NCI-H1694 (cell line): ENCODE measurements at regions not wholly inside any gene's neighbourhood (a gene's known extent, or its start where the extent isn't known, plus 50 kb on each side); places are given as distances from the start of the nearest gene placed in this dataset.

Experiments used
- DNase-seq: peaks from one replicate; lab custom pipeline; 2025; lab: John Stamatoyannopoulos, UW

DNA sequence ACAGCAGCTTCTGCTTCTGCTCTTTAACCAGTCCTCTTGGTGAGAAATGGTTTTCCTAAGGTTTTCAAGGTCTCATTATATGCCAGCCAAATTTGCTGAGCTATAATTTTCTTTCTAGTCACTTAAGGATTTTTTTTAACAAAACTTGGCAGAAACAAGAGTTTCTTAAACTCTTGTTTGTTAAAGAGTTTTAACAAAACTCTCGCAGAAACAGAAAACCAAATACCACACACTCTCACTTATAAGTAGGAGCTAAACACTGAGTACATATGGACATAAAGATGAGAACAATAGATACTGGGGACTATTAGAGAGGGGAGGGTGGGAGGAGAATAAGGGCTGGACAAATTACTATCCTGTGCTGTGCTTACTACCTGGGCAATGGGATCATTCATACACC is 908.3 kb downstream of the TUSC7 start:
- DNase-seq, result no peak

DNA sequence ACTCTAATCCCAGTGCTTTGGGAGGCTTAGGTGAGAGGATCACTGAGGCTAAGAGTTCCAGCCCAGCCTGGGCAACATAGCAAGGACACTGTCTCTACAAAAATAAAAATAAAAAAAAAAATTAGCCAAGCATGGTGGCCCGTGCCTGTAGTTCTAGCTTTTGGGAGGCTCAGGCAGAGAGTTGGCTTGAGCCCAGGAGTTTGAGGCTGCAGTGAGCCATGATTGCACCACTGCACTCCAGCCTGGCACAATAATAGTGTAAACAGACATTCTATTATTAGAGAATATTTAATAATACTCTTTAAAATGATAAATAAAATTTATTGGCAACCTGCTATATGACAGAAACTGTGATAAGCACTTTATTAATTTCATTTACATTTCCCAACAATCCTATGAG is 908.9 kb downstream of the TUSC7 start:
- DNase-seq, result no peak

DNA sequence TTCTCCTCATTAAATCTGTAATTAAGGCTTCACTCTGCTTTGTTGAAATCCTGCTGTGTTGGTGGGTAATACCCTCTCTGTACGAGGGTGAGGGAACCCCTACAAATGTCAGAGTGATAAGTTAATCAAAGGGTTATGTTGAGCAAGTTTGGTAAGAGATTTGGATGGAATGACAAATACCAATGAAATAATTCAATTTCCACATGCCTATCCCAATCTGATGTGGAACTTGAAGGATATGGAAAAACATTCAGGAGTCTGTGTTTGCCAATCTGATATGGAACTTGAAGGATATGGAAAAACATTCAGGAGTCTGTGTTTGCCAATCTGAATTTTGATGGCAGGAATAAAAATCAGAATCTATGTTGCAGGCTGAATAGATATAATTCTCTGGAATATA is 910.2 kb downstream of the TUSC7 start:
- DNase-seq, result no peak

DNA sequence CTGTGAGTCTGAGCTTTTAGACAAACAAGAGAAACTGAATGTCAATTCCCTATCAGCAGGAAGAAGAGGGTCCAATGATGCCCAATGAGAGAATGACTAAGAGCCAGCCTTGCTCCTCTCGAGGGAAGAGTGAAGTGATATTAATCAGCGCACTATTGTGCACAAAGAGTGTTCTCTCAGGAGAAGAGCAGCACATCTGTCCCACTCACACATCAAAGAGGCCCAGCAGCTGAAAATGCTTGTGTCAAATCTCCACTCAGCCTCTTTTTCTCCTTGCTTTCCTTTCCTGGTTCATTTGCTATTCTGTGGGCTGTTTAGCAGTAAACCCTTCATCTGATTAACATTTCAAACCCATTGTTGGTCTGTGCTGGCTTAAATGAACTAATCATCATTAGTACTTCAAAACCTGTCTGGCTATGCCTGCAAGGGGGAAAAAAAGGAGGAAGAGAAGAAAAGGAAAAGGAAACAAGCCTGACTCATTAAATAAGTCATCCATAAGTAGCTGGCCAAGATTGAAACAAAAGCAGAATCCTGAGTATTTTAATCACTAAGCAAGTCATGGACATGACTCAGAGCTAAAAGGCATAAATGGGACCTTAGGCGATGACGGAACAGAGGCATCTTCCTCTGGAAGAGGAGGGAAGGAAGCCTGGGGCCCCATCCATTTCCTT is 912.7 kb downstream of the TUSC7 start:
- DNase-seq, result no peak

DNA sequence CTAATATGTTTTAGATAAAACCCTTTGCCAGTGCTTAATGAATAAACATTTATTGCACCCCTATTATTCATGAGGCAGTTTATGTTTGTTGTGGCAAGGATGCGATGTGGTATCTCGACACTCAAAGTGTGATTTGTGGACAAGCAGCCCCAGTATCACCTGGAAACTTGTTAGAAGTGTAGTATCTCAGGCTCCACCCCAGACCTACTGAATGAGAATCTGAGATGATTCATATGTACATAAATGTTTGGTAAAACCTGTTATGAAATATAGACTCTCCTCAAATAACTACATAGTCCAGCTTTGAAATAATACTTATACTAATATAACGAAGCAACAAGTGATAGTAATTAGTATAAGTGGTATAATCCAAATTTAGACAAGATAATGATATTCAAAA is 914.8 kb downstream of the TUSC7 start:
- DNase-seq, result no peak

DNA sequence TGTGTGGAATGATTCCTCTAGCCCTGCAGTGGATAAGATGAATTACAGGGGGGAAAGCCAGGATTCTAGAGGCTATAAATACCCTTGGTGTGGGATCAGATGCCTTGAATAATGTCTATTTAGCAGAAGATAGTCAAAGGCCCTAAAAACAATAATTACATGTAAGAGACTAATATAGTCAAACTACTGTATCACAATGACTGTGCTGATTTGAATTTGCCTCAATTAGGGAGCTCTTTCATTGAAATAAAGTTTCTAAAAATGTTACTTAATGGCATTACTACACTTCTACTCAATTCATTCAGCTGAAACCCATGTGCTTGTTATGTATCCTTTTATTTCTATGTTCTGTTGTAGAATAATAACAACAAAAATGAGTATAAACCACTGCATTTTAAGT is 915.6 kb downstream of the TUSC7 start:
- no peak for DNase-seq

DNA sequence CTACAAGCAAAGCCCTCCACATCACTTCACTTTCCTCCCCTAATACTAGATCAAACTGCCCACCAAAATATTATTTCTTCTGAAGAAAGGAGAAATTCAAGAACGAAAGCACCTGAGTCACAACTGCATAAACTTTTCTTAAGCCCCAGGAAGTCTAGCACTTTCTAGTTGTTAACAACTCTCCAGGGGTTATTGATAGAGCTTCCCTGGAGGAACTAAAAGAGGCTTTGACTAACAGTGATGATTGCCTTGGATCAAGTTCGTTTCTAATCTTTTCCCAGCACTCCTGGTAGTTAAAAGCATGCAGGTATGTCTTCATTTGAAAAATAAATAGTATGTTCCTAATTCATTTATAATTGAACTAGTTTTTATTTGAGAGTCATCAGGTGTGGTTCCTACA is 917.0 kb downstream of the TUSC7 start:
- DNase-seq, result no peak

DNA sequence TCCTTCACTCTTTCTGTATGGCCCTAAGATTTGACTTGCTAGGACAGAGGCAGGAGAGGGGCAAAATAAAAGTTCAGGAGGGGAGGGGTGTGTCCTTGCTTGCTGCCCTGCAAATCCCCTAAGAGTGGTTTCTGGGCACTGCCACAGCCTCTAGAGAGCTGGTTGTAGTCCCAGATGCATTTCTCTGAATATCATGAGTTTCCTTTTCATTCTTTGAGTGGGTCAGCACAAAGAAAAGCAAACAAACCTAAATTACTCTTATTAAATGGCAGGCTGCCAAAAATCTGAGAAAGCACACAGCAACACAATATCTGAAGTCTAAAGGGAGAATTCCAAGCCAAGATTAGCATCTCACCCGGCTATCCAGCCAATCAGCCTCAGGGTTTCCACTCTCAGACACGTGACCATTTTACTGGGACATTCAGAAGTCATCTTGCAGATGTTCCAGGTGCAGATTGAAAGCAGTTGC is 919.3 kb downstream of the TUSC7 start:
- DNase-seq, result no peak

DNA sequence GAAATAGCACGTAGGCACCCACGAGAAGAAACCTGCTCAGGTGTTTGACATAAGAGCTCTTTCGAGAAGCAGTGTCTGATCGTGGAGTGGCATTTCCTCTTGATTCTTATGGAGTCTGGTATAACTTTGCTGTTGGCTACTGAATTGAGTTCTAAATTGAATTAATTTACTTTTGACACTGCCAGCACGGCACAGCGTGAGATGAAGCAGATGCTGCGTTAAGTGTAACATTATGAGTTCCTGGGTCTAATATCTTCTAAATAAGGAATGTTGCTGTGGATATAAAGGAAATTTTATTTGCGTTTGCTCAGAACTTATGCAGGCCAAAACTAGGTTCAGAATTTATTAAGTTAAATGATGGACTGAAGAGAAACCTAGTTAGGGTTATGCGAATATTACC is 919.9 kb downstream of the TUSC7 start:
- no peak for DNase-seq

DNA sequence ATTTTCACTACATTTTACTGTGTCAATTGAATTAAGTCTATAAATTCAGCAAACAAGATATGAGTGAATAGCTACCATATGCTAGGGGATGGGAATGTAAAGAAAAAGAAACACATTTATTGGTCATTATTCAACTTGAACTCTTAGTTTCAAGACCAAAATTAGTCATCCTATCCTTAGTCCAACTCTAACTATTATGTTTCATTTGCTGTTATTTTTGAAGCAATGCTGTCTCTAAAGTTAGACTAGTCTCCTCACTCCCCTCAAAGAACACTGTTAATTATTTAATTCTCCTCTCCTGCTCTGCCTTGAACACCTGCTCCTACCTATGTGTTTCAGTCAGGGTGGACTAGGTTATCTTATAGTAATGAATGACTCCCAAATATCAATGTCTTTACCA is 920.9 kb downstream of the TUSC7 start:
- DNase-seq, result no peak

DNA sequence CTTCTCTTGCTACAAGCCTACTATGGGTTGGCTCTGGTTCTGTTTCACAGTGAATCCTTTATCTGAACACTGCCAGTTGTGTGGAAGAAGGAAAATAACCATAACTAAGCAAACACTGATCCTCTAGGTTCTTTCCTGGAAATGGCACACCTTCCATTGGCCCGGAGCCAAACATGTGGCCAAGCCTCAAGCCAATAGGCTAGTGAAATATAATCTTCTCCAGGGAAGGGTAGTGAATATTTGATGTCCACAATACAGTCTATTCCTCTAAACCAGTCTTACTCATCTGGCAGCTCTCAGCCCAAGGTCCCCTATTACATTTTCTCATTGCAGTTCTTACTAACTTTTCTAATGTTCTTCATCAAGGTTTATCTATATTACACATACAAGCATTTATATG is 921.3 kb downstream of the TUSC7 start:
- DNase-seq, result no peak

DNA sequence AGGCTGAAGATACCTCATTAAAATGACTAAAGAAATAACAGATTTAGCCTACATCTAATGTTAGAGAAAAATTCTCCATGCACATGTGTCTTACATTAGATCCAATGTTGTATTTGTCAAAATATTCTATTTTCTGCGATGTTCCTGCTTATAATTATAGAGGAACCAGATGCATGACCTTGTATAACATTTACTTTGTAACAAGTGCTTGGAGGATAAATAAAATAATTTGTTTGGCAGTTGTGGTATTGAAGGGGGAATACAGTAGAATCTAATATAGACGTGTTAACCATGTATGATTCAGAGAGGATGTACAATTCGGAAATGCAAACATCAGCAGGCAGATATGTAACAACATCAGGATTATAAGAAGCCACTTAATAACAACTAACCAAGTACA is 922.2 kb downstream of the TUSC7 start:
- no peak for DNase-seq

DNA sequence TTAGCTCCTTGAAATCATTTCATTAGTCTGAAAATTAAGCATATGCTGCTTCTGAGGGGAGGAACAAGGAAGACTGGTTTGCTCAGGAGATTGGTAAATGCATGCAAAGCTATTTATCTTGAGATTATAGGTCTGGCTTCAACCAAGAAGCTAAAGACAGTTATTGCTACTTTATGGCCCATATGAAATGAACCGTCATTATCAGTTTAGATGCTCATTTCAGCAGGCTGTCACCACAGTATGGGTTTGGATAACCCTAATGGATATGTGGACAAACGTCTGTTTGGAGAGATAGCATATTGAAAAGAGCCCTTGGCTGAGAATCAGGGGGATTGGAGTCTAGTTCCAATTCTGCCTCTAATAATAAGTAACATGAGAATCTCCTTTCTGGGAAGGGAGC is 922.6 kb downstream of the TUSC7 start:
- DNase-seq, result no peak

DNA sequence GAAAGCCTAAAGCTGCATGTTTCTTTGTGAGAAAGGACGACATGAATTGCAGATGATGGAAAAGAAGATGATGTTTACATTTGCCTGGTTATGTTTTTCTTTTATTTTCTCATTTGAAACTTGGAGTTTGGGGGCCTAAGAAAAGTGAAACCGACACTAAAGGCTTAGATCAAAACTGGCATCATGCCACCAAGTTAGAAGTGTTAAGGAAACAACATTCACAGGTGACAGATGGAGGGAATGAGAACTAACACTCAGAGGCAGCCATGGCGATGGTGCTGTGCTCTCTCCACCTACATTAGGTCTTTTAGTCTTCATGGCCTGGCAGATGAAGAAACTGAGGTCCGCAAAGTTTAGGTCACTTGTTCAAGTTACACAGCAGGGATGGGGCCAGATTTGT is 923.6 kb downstream of the TUSC7 start:
- DNase-seq, result no peak

DNA sequence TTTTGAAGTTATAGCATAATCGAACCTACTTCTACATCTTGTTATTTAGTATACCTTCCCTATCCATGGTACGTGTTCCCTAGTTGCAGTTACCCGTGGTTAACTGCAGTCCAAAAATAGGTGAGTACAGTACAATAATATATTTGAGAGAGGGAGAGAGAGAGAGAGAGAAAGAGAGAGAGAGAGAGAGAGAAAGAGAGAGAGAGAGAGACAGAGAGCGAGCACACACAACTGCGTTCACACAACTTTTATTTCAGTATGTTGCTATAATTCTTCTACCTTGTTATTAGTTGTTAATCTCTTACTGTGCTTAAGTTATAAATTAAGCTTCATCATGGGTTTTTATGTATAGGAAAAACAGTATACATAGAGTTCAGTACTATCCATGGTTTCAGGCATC is 928.1 kb downstream of the TUSC7 start:
- no peak for DNase-seq

DNA sequence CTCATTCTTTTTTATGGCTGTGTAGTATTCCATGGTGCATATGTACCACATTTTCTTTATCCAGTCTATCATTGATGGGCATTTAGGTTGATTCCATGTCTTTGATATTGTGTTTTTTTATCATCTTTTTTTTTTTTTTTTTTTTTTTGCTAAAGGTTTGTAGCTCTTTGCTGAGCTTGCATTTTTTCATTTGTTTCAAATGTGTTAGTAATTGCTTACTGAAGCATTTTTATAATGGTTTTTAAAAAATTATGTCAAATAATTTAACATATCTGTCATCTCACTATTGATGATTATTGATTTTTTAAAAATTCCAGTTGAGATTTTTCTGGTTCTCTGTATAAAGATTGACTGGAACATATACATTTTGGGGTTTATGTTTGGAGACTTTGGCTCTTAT is 934.6 kb downstream of the TUSC7 start:
- DNase-seq, result no peak

DNA sequence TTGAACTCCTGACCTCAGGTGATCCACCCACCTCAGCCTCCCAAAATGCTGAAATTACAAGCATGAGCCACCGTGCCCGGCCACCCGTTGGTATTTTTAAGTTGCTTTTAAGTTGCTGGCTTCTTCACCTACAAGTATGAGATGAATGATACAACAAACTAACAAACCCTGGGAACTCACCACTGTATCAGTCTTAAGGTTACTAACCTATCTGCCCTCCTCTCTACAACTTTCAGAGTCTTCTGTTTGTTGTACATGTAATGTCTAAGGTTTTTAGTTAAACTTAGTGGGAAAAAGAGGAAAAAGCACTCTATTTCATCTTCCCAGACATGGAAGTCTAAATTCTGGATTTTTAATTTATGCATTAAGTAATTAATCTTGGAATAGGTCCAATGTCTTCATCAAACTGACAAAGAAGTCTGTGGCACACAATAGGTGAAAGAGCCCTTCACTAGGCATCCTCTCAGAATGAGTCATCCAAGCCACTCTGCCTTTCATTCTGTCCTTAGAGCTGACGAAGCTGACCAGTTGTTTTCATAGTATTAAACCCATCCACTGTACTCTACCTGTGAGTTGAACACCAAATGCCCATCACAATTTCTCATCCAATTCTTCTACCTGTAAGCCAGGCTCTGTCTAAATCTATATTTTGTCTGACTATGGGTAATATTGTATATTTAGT is 936.1 kb downstream of the TUSC7 start:
- DNase-seq, result no peak

DNA sequence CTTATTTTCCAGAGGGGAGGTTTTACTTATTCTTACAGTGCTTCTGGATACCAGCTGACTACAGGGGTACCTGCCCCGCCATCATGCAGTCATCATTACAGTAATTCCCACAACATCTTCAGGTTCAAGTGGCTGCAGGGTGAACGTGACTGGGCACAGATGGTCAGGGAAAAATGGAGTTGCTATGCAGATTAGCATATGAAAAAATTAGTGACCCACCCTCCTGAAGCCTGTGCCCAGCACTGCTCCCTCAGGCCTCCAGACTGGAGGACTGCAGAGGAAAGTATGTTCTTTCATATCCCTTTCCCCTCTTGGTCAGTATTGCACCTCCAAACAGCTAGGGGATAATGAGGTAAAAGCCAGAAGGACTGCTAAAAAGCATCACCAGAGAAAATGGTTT is 937.9 kb downstream of the TUSC7 start:
- no peak for DNase-seq

DNA sequence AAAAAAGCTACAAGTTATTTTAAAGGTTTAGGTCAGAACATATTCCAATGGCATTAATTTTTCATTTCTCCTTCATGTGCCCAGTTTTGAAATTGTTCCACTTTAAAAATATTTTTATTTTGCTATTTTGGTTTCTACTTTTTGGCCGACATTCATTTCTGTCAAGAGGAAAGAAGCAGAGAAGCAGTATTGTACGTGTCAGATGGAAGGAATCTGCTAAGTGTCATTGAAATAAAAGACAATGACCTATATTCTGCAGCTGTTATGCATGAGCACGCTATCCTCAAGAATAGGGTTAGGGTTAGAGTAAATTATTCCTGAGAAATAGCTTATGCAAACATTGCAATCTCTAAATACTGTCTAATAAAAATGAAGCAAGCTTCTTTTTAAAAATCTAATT is 941.7 kb downstream of the TUSC7 start:
- no peak for DNase-seq

DNA sequence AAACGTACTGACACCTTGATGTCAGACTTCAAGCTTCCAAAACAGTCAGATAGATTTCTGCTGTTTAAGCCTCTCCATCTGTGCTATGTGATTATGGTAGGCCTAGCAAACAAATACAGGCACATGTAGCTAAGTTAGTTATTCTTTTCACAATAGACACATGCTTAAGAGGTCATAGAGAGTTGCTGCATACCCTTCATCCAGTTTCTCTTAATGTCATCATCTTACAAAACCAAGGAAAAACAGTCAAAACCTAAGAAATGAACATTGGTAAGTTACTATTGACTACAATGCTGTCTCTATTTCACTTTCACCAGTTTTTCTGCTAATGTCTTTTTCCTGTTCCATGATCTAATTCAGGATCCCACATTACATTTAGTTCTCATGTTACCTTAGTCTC is 946.8 kb downstream of the TUSC7 start:
- DNase-seq, result no peak

DNA sequence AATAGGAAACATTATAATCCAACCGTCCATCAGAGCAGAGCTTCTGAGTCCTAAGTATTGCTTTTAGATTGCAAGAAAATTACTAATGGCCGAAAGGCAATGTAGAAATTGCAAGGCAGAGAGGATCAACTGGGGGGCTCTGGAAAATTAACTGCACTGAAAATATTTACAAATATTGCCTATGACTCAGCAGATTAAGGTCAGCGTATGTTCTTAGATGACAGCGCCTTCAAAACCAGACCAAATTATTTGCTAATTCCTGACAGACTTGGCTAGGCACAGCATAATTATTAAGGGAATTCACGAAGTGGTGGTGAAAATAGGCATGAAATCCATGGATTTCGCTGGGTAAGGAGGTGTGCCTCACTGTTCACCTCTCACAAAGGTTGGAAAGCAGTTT is 947.7 kb downstream of the TUSC7 start:
- no peak for DNase-seq

DNA sequence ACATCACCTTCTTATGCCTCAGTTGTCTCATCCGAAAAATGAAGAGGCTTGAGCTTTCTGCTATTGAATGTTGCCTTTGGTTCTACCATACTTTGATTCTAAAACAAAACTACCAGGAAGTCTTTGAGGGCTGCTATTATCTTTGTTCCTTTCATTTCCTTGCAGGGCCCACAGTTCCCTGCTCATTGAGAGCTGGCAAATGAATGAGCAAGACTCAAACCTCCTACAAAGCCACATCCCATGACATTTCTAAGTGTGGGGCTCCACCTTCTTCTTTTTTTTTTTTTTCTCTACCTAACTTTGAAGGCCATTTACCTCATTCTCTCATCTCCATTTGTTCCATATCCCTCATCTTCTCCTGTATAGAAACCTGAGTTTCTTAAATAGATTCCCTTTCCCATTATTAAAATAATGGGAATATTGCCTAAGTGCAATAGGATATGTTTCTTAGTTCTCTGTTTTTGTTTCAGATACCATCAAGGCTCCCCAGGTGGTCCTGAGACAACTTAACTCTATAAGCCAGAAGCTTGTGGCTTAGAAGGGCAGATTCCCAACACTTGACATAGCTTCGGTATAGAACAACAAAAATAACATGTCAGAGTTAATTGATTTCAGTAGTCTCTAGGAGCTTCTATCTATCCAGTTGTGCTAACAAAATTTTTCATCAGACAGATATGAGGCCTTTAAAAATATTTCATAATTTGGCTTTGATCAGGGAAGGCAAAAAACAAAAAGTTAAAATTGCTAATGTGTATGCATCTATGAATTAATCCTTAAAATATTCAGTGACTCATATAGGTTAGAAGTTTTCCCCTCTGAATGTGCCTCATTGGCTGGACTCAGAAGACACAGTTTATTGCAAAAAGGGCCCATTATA is 951.6 kb downstream of the TUSC7 start:
- no peak for DNase-seq

DNA sequence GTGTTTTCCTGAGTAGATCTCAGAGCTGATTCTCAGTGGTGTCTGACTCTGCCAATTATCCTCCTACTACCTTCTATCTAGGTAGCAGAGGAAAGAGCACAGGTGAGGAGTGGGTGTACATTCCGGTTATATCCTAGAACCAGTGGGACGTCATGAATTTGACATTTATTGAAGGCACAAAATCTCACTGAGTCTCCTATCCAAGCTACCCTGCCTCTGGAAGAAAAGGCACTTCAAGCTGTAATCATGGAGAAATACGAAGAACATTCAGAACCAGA is 952.2 kb downstream of the TUSC7 start:
- no peak for DNase-seq
